Esophagus mucosa (tissue), 1 donor: ENCODE measurements at regions not wholly inside any gene's neighbourhood (a gene's known extent, or its start where the extent isn't known, plus 50 kb on each side); places are given as distances from the start of the nearest gene placed in this dataset.

Source experiments
- ATAC-seq: fragments of 200-7000 bp; cut with Tn5 transposase; one replicate; pipeline ENCODE4 v1.9.1; 2020
- donor health status: DM: yes; HTN: yes; CAD: no.

DNA sequence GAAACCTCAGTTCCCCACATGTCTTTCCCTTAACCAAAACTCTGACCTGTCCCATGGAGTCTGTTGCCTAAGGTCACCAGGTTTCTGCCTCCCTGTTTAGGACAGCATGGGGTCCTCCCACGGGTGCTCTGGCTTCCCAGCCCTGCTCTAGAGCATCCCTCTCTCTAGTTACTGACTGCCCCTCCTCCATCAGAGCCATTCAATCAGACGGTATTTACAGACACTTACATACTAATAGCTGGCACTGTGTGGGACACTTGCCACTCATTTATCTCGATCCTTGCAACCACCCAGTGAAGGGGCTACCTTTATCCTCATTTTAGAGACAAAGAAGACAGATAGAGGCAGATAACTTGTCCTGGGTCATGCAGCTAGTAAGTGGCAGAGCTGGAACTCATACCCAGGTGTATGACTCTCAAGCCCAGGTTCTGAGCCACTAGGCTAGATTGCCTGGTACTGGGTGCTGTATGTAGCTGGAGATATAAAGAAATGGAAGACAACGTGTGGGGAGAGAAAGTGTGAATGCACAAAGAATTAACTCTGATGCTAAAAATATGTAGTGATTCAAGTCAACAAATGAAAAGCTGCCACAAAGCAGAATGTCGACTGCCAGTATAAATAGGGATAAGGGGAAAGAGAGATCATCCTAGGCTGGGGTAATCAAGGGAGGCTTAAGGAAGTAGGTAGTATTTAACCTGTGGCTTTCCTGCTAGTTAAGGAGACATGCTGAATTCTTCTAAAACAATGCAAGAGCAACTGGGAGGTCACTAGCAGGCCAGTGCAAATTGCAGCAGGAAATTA is 52.5 kb upstream of the PDE8B start:
- ATAC-seq = no peak

DNA sequence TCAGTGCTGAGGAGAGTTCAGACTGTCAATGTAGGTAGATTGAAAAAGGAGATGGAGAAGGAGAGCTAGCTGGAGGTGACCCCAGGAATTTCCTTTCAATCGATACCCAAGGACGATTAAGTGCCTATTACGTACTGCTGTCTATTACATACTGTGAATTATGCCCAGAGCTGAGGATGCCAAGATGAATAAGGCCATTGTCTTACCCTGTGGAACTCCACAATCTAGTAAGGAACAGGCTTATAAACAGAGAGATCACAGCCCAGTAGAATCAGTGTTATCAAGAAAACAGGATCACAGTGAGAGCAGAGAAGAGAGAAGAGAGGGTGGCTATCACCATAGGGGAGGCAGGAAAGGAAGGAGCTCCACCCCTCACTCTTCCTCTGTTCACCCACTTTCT is 54.1 kb upstream of the PDE8B start:
- ATAC-seq = no peak

GRCh38 chr5:77155179-77155785 is 55.2 kb upstream of the PDE8B start:
- ATAC-seq = no peak

- ATAC-seq = no peak
Observed at GRCh38 chr5:77152441-77152840, 58.0 kb upstream of the PDE8B start.

DNA sequence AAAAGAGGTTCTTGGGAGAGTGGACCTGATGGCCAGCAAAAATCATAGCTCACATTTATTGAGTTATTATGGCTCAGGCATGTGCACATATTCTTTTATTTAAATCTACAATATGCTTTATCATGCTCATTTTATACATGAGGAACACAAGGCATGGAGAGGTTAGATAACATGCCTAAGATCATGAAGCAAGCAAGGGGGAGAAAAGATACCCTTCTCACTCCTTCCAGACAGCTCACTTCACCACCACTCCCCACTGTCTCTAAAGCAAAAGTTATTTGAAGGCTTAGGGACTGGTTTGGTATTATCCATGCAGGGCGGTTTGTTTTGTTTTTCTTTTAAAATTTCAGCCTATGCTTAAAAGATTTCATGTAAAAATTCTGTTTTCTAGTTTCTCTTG is 59.0 kb upstream of the PDE8B start:
- ATAC-seq = no peak

- ATAC-seq = no peak
Observed at GRCh38 chr5:77146896-77147295, 59.8 kb upstream of the ZBED3 start.

DNA sequence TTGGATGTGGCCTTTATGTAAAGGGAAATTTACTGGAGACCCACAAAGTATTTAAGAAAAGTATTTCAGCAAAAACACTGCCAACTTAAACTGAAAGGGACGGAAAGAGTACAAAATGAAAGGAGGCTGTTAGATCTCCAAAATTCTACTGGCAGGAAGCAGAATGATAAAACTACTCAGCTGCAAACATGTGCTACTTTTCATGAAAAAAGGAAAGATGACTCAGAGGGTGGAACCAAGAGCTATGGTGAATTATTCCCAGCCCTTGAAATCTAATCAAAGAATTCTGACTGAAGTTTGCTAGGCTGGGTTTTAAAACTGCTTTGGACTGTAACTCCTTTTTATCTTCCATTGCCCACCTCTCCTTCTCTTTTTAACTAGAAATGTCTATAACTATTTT is 58.6 kb upstream of the ZBED3 start:
- ATAC-seq = peak; percentile 39

- no peak for ATAC-seq
Observed at GRCh38 chr5:77144837-77145139, 57.7 kb upstream of the ZBED3 start.

DNA sequence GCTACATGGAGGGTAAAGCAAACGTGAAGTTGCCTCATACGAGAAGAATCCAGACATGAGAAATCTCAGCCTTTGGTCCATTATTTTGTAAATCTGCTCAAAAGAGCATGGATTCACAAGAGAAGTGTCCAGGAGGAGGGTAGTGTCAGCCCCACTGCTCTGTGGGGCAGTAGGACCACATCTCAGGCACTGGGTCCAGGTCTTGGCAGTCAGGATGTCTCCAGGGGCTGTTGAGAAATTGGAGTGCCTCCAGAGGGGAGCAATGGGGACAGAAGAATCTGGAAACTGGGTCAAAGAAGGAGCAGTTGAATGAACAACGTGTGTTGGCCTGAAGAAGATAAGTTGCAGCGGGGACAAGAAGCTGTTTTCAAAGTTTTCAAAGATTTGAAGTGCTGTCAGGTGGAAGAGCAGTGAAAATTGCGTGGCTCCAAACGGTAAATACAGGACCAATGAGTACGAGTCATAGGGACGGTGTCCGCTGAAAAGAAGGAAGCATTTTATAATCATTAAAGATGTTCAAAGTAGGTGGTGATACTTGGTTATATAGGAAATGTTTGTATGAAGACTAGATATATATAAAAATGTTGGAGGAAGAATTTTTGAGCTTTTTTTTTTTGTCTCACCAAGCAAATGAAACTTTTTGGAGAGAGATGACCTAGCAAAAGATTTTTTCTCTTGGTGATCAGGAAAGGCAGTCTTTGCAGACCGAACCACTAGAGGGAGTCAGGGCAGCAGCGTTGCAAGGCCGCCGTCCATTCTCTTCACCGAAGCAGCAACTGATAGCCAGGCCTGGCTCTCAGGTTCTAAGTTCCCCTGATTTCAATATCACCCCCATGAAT is 57.1 kb upstream of the ZBED3 start:
- peak; percentile 79 for ATAC-seq

DNA sequence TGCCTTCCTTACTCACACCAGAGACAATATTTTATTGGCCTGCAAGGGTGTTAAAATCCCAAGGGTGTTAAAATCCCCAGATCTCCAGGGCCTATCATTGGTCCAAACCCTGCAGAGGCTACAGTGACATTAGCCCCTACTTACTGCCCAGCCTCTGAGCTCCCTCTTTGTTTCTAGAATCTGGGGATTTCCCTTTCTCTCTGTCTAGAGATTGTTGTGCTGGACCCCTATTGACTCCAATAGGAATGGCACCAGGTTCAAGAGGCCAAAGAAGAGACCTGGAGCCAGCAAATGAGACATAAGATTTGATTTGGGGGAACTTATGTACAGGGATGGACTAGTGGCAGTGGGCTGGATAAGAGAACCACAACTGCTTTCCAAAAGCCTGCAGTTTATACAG is 53.3 kb upstream of the ZBED3 start:
- ATAC-seq = no peak

- no peak for ATAC-seq
Observed at GRCh38 chr5:77139001-77139400, 51.9 kb upstream of the ZBED3 start.
